ACC112 (cell line): ENCODE measurements at regions not wholly inside any gene's neighbourhood (a gene's known extent, or its start where the extent isn't known, plus 50 kb on each side); places are given as distances from the start of the nearest gene placed in this dataset.
"Not testable (repeated sequence)": the region's sequence is repeated elsewhere in the genome, so short reads cannot be mapped to it uniquely, and the experiment has no call there.

ENCODE experiments used
- H2AFZ ChIP-seq: fragments of 200-600 bp; sonication (generic); one replicate; pipeline ENCODE4 v1.6.0; 2017; ENCODE audit warnings: antibody characterized with exemption, low read length; ENCODE audit not compliant: unreplicated experiment
- H3K27ac ChIP-seq: fragments of 200-600 bp; sonication (generic); 2 replicates; pipeline ENCODE4 v1.5.1; 2014; ENCODE audit warnings: low read depth, mild to moderate bottlenecking, antibody characterized with exemption, low read length, moderate library complexity
- H3K27me3 ChIP-seq: fragments of 200-600 bp; sonication (generic); 2 replicates; pipeline ENCODE4 v1.6.1; 2014; ENCODE audit warnings: mild to moderate bottlenecking, antibody characterized with exemption, low read length, moderate library complexity, mixed read lengths; ENCODE audit not compliant: insufficient read depth
- H3K36me3 ChIP-seq: fragments of 200-600 bp; sonication (generic); 2 replicates; pipeline ENCODE4 v1.6.1; 2016; ENCODE audit warnings: mild to moderate bottlenecking, antibody characterized with exemption, low read length, moderate library complexity, mixed read lengths; ENCODE audit not compliant: insufficient read depth
- H3K4me1 ChIP-seq: fragments of 200-600 bp; sonication (generic); one replicate; pipeline ENCODE4 v1.6.1; 2016; ENCODE audit warnings: low read length, mixed read lengths; ENCODE audit not compliant: insufficient read depth, unreplicated experiment, control insufficient read depth
- H3K4me3 ChIP-seq: fragments of 200-600 bp; sonication (generic); 2 replicates; pipeline ENCODE4 v1.5.1; 2014; ENCODE audit warnings: mild to moderate bottlenecking, low read depth, low read length
- H3K79me2 ChIP-seq: fragments of 200-600 bp; sonication (generic); one replicate; pipeline ENCODE4 v1.6.0; 2016; ENCODE audit warnings: low read length; ENCODE audit not compliant: control insufficient read depth, unreplicated experiment, insufficient read depth

DNA sequence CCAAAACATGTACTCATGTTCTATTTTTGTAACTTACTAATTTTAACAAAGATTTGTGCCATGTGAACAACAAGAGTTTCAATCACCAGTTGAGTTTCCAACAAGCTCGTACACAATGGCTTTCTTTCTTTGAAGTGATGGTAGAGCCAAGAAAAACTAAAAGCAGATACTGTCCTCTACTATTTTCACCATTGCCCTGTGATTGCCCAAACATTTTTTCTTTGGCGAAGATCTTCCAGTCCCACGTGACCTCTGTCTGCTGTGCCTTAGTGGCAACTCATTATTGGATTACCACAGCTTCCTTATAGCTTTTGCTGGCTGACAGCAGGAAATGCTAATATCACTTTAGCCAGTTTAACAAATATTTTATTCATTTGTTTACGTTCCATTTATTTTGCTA is 1147.1 kb downstream of the STIM2 start:
- no peaks in the 10 kb centered on the region for H3K27me3 ChIP-seq
- H3K79me2 ChIP-seq: no peaks in the 10 kb centered on the region
- no peak overlapping the region for H3K27ac ChIP-seq
- H3K4me3 ChIP-seq: no peak overlapping the region
- no peaks in the 10 kb centered on the region for H3K4me1 ChIP-seq
- no peaks in the 10 kb centered on the region for H3K36me3 ChIP-seq
- H2AFZ ChIP-seq: no peak overlapping the region

DNA sequence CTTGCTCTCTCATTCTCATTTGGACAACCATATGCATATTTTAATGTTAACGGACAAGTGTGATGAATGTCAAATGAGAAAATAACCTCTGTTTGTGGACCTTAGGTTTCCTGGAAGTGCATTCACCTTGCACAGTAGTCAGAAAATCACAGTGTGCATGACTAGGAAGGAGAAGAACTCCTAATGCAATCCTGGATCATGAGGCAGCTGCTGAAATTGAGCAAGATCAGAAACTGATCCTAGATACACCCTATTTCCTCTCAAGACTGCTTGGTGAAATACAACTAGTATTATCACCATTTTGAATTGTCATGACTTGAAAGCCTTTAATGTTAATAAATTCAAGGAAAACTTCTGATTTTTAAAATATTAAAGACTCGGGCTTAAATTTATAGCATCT is 1148.9 kb downstream of the STIM2 start:
- Histone ChIP-seq H3K36me3 (no peaks in the 10 kb centered on the region), H3K4me3 (no peak overlapping the region), H3K27ac (no peak overlapping the region), H3K79me2 (no peaks in the 10 kb centered on the region), H3K4me1 (no peaks in the 10 kb centered on the region), H2AFZ (no peak overlapping the region), H3K27me3 (no peaks in the 10 kb centered on the region)

DNA sequence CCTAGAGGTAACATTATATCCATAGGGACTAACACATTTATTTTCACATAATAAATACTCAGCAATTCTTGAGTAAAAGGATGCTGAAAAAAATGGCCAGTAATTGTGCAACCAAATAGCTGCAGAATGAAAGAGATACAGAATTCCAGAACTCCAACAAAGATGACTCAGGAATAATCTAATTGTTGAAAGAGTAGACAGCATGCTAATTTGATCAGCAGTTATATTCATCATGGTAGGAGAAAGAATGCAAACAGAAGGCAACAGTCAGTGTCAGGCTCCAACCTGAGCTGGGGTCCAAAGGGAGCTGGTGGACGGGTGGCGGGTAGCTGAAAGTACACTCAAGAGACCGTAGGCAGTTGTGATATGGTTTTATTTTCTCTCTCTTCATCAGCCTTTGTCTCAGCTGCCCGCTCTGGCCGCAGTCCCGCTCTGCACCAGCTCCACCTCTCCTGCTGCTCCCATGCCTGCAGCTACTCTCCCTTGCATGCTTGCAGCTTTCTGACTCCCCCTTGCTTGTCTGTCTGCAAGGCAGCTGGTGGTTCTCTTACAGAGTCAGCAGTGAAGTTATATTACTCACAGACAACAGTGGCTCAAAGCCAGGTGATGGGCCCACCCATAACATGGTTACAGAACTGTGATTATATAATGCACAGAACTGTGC is 1150.1 kb downstream of the STIM2 start:
- Histone ChIP-seq H2AFZ (no peak overlapping the region), H3K4me1 (no peaks in the 10 kb centered on the region), H3K36me3 (no peaks in the 10 kb centered on the region), H3K27ac (no peak overlapping the region), H3K4me3 (no peak overlapping the region), H3K79me2 (no peaks in the 10 kb centered on the region), H3K27me3 (no peaks in the 10 kb centered on the region)

DNA sequence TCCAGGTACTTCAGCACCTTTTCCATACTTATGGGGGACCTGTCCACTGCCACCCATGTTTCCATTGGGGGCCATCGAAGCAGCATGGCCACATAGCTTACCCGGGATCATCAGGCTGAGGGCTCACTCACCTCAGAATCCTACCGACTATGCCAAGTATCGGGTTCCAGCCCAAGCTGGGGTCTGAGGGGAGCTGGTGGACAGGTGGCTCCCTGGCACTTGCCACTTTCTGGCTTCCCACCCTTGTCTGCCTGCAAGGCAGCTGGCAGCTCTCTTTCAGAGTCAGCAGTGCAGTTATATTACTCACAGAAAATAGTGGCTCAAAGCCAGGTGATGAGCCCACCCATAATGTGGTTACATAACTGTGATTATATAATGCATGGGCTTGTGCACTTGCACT is 1153.8 kb downstream of the STIM2 start:
- no peak overlapping the region for H2AFZ ChIP-seq
- no peak overlapping the region for H3K27ac ChIP-seq
- H3K4me1 ChIP-seq: no peaks in the 10 kb centered on the region

DNA sequence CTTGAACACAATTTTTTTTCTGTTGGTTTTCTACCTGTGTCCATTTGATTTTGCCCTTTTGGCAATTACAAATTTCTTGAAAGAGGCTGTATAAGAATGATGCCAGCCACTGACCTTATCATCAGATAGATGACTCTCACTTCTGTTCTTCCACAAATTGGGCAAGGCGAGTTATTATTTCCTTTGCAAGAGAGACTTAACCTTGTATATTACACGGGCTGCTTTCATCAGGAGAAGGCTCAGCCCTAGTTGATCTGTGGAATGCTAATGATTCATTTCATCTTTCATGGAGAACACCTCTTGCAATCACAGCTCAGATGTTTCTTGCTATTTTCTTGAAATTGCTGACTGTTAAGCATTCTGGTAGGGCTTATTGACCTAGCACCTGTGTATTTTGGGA is 1155.4 kb downstream of the STIM2 start:
- Histone ChIP-seq H3K27ac (no peak overlapping the region), H3K4me1 (no peaks in the 10 kb centered on the region), H3K36me3 (no peaks in the 10 kb centered on the region), H3K4me3 (no peak overlapping the region), H3K27me3 (no peaks in the 10 kb centered on the region), H3K79me2 (no peaks in the 10 kb centered on the region), H2AFZ (no peak overlapping the region)

More for the DNA sequence above, 1153.8 kb downstream of the STIM2 start:
- Histone ChIP-seq H3K27me3 (no peaks in the 10 kb centered on the region), H3K4me3 (no peak overlapping the region), H3K79me2 (no peaks in the 10 kb centered on the region), H3K36me3 (no peaks in the 10 kb centered on the region)

DNA sequence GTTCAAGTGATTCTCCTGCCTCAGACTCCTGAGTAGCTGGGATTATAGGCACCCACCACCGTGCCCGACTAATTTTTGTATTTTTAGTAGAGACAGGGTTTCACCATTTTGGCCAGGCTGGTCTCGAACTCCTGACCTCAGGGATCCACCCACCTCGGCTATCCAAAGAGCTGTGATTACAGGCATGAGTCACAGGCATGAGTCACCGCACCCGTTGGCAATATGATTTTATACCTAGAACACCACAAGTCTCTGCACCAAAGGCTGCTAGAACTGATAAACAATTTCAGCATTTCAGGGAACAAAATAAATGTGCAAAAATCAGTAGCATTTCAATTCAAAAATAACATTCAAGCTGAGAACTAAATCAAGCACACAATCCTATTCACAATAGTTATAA is 1177.6 kb downstream of the STIM2 start:
- H3K27me3 ChIP-seq, H3K79me2 ChIP-seq, H3K27ac ChIP-seq, H3K4me1 ChIP-seq, H3K4me3 ChIP-seq, H2AFZ ChIP-seq, H3K36me3 ChIP-seq: not testable (repeated sequence)

DNA sequence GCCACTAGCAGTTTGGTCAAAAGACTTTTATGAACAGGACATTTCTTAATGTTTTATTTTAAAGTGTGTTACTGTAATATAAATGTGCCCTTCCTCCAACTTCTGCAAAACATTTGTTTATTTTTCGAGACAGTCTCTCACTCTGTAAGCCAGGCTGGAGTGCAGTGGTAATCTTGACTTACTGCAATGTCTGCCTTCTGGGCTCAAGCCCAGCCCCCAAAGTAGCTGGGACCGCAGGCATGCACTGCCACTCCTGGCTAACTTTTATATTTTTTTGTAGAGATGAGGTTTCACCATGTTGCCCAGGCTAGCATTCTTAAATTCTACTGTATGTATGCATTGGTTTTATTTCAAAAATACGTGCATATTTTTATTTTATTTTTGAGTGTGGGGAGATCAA is 1201.9 kb downstream of the STIM2 start:
- Histone ChIP-seq H3K4me3 (no peak overlapping the region), H3K36me3 (no peaks in the 10 kb centered on the region), H3K27ac (no peak overlapping the region), H3K4me1 (no peaks in the 10 kb centered on the region), H2AFZ (no peak overlapping the region), H3K79me2 (no peaks in the 10 kb centered on the region), H3K27me3 (no peaks in the 10 kb centered on the region)

DNA sequence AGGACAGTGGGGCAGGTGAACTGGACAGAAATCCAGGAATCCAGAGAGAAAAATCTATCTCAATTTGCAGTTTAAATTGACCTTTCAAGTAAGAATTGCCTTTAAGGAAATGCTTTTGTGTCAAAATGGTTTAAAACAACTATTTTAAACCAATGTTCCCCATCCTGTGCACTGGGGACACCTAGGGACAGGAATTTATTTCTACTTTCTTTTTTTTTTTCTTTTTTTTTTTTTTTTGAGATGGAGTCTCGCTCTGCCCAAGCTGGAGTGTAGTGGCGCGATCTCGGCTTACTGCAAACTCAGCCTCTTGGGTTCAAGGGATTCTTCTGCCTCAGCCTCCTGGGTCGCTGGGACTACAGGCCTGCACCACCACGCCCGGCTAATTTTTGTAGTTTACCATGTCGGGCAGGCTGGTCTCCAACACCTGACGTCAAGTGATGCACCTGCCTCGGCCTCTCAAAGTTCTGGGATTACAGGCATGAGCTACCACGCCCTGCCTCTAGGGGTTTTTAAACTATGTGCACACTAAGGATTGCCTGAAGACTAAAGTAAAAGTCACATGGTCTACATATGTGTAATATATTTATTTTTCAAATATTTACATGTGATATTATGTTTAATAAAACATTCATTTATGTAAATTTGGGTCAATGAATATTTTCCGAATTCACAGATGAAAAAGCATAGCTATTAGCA is 1213.4 kb downstream of the STIM2 start:
- Histone ChIP-seq H3K27ac (no peak overlapping the region), H3K36me3 (no peaks in the 10 kb centered on the region), H3K79me2 (no peaks in the 10 kb centered on the region), H3K27me3 (no peaks in the 10 kb centered on the region), H2AFZ (no peak overlapping the region), H3K4me1 (no peaks in the 10 kb centered on the region), H3K4me3 (no peak overlapping the region)

DNA sequence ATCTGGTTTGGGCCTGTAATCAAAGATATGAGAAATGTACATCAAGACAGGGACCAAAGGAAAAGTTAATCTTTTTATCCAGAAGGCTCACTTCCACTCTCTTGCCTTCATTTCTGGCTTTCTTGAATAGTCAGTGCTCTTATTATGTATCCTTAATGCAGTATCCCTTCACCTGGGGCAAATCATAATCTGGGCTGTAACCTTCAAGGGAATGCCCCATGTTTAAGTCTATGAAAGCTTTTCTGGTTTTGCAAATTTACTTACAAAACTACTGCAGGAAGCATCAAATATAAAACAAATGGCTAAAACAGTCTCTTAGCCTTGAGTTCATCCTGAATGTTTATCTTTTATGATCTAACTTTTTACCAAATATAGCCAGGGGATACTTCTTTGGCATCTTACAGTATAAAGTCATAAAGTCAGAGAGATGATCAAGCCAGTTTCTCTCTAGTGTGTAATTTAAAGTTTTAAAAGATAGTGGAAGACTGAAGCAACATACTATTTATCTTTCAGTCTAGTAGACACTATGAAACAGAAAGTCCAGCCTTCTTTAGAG is 1214.8 kb downstream of the STIM2 start:
- no peaks in the 10 kb centered on the region for H3K79me2 ChIP-seq
- no peaks in the 10 kb centered on the region for H3K27me3 ChIP-seq
- H3K27ac ChIP-seq: no peak overlapping the region
- no peaks in the 10 kb centered on the region for H3K36me3 ChIP-seq
- H2AFZ ChIP-seq: no peak overlapping the region
- H3K4me1 ChIP-seq: no peaks in the 10 kb centered on the region
- H3K4me3 ChIP-seq: no peak overlapping the region

DNA sequence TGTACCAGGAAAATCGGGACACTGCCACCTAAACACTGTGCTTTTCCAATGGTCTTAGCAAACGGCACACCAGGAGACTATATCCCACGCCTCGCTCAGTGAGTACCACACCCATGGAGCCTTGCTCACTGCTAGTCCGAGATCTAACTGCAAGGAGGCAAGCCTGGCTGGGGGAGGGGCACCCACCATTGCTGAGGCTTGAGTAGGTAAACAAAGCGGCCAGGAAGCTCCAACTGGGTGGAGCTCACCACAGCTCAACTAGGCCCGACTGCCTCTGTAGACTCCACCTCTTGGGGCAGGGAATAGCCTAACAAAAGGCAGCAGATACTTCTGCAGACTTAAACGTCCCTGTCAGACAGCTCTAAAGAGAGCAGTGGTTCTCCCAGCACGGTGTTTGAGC is 1216.6 kb downstream of the STIM2 start:
- H3K4me3 ChIP-seq, H3K79me2 ChIP-seq, H2AFZ ChIP-seq, H3K27me3 ChIP-seq, H3K36me3 ChIP-seq, H3K27ac ChIP-seq, H3K4me1 ChIP-seq: not testable (repeated sequence)
